CD14-positive monocyte (primary cell): ENCODE measurements at regions not wholly inside any gene's neighbourhood (a gene's known extent, or its start where the extent isn't known, plus 50 kb on each side); places are given as distances from the start of the nearest gene placed in this dataset.

Experiments used
- DNase-seq, 3 donors: peaks; one replicate each; pipeline ENCODE4 v3.0.0-alpha.2; 2011 to 2022
- H2AFZ ChIP-seq: 2 replicates; pipeline ENCODE4 v1.6.0; 2012; ENCODE audit warnings: mild to moderate bottlenecking, low read depth, low read length, inconsistent platforms; ENCODE audit not compliant: insufficient read depth, poor library complexity, severe bottlenecking
- H3K27ac ChIP-seq, 2 donors: 1 replicate in 1 of 2; 2 replicates in 1 of 2; pipeline ENCODE4 v1.5.1; 2012 to 2013; ENCODE audit warnings: low read length in 2 of 2, control low read depth in 1 of 2, inconsistent platforms in 1 of 2, low read depth in 1 of 2, mild to moderate bottlenecking in 1 of 2
- H3K27me3 ChIP-seq, 2 donors: one replicate each; pipeline versions ENCODE4 v1.6.0 to v1.6.1; 2011 to 2013; ENCODE audit warnings: low read length in 2 of 2; ENCODE audit not compliant: control insufficient read depth in 2 of 2, insufficient read depth in 2 of 2
- H3K36me3 ChIP-seq, 2 donors: replicated peaks in 1 of 2; 1 replicate in 1 of 2; 2 replicates in 1 of 2; pipeline versions ENCODE4 v1.5.1 to v1.6.1; 2012 to 2013; ENCODE audit warnings: low read length in 2 of 2, control low read depth in 1 of 2, inconsistent platforms in 1 of 2, mild to moderate bottlenecking in 1 of 2; ENCODE audit not compliant: insufficient read depth in 2 of 2, control insufficient read depth in 1 of 2
- H3K4me1 ChIP-seq, 2 donors: 1 replicate in 1 of 2; 2 replicates in 1 of 2; pipeline versions ENCODE4 v1.5.1 to v1.6.1; 2012 to 2013; ENCODE audit warnings: low read length in 2 of 2, control low read depth in 1 of 2, inconsistent platforms in 1 of 2, mild to moderate bottlenecking in 1 of 2, moderate library complexity in 1 of 2; ENCODE audit not compliant: insufficient read depth in 2 of 2, control insufficient read depth in 1 of 2
- H3K4me2 ChIP-seq: replicated peaks from 2 replicates; pipeline ENCODE3; 2012; ENCODE audit warnings: low read length, moderate library complexity, mild to moderate bottlenecking; ENCODE audit not compliant: poor library complexity, severe bottlenecking; ENCODE audit errors: extremely low read depth
- H3K4me3 ChIP-seq, 3 experiments: fragments of 200-600 bp in 1 of 3; sonication (generic) in 1 of 3; replicated peaks in 1 of 3; 1 replicate in 2 of 3; 2 replicates in 1 of 3; pipeline ENCODE4 v1.5.1; 2011 to 2013; ENCODE audit warnings: low read length in 3 of 3, mild to moderate bottlenecking in 3 of 3, control low read depth in 2 of 3, low read depth in 2 of 3, inconsistent platforms in 1 of 3, moderate library complexity in 1 of 3
- H3K79me2 ChIP-seq: 2 replicates; pipeline ENCODE4 v1.6.0; 2012; ENCODE audit warnings: mild to moderate bottlenecking, control low read depth, inconsistent platforms, low read length, moderate library complexity; ENCODE audit not compliant: insufficient read depth
- H3K9ac ChIP-seq: 2 replicates; pipeline ENCODE4 v1.6.0; 2017; ENCODE audit warnings: low read length, mild to moderate bottlenecking; ENCODE audit not compliant: insufficient read depth, poor library complexity, severe bottlenecking
- H3K9me3 ChIP-seq, 2 donors: replicated peaks in 1 of 2; 1 replicate in 1 of 2; 2 replicates in 1 of 2; pipeline versions ENCODE4 v1.5.1 to v1.6.1; 2012 to 2013; ENCODE audit warnings: low read length in 2 of 2, control low read depth in 1 of 2; ENCODE audit not compliant: control insufficient read depth in 1 of 2, insufficient read depth in 1 of 2
- H4K20me1 ChIP-seq: 2 replicates; pipeline ENCODE4 v1.6.0; 2012; ENCODE audit warnings: mild to moderate bottlenecking, low read length, control low read depth, moderate library complexity; ENCODE audit not compliant: insufficient read depth
- H3K27ac Mint-ChIP-seq, 7 donors: one replicate each; pipeline ENCODE4 v1.8.0; 2020; ENCODE audit warnings: mild to moderate bottlenecking in 7 of 7, mixed read lengths in 7 of 7, moderate library complexity in 6 of 7, inconsistent platforms in 2 of 7
- H3K27me3 Mint-ChIP-seq, 3 donors: one replicate each; pipeline ENCODE4 v1.8.0; 2021 to 2022; ENCODE audit warnings: low read depth in 3 of 3, mild to moderate bottlenecking in 3 of 3, mixed read lengths in 3 of 3, moderate library complexity in 3 of 3, inconsistent platforms in 1 of 3
- H3K36me3 Mint-ChIP-seq, 2 donors: one replicate each; pipeline ENCODE4 v1.8.0; 2020; ENCODE audit warnings: mixed read lengths in 2 of 2, inconsistent platforms in 1 of 2, mild to moderate bottlenecking in 1 of 2
- H3K4me1 Mint-ChIP-seq: one replicate; pipeline ENCODE4 v1.8.0; 2020; ENCODE audit warnings: mild to moderate bottlenecking, mixed read lengths
- H3K4me3 Mint-ChIP-seq, 2 donors: one replicate each; pipeline ENCODE4 v1.8.0; 2020; ENCODE audit warnings: mild to moderate bottlenecking in 2 of 2, mixed read lengths in 2 of 2, moderate library complexity in 1 of 2
- H3K9me3 Mint-ChIP-seq, 7 donors: one replicate each; pipeline ENCODE4 v1.8.0; 2020 to 2022; ENCODE audit warnings: mixed read lengths in 7 of 7, mild to moderate bottlenecking in 6 of 7, moderate library complexity in 6 of 7, inconsistent platforms in 2 of 7
- CTCF ChIP-seq: fragments of 200-600 bp; IDR thresholded peaks from one replicate; pipeline ENCODE4 v1.8.0; 2022; ENCODE audit warnings: antibody characterized with exemption, mild to moderate bottlenecking
- WGBS: methylation state at CpG from one replicate; pipeline ENCODE4 v1.1.5; 2013; ENCODE audit warnings: missing lambda C conversion rate; ENCODE audit not compliant: insufficient coverage; 5-methylcytosine and 5-hydroxymethylcytosine counted together
- intact Hi-C, 2 donors: fragments of 100-400 bp; cut with micrococcal nuclease; formaldehyde crosslinking; loops; one replicate each; pipeline versions ENCODE4 v1.15.0 to v1.15.1; 2023

- no peaks in the 10 kb centered on the region for H3K36me3 Mint-ChIP-seq
- no peaks in the 10 kb centered on the region for H3K4me1 Mint-ChIP-seq
- intact Hi-C loops, result no loop called here
These were observed 1432.5 kb downstream of the BRD1 start for GRCh38 chr22:48395201-48395600.

GRCh38 chr22:48394787-48395186 is 1432.9 kb downstream of the BRD1 start:
- Histone ChIP-seq H3K27me3 (no peaks in the 10 kb centered on the region), H2AFZ (no peak overlapping the region), H3K36me3 (no peaks in the 10 kb centered on the region), H3K4me2 (no peak overlapping the region), H4K20me1 (no peaks in the 10 kb centered on the region), H3K79me2 (no peaks in the 10 kb centered on the region), H3K9me3 (no peaks in the 10 kb centered on the region), H3K27ac (no peak overlapping the region), H3K4me1 (no peaks in the 10 kb centered on the region), H3K9ac (no peak overlapping the region), H3K4me3 (no peak overlapping the region)
- peaks cover 1 to 7% (median 1%) of the 10 kb centered on the region in 3 donors for H3K27me3 Mint-ChIP-seq
- WGBS, result 83% methylated on average over 2 of the region's 8 CpGs
- H3K36me3 Mint-ChIP-seq, result no peaks in the 10 kb centered on the region
- DNase-seq, result no peak
- H3K9me3 Mint-ChIP-seq, result peaks cover 0 to 6% (median 0%) of the 10 kb centered on the region in 7 donors
- no peaks in the 10 kb centered on the region for H3K4me1 Mint-ChIP-seq
- intact Hi-C loops, result no loop called here
- H3K4me3 Mint-ChIP-seq, result no peak overlapping the region
- TF ChIP-seq CTCF, result no peak
- peak overlapping the region in 1 of 7 donors; percentile 38 for H3K27ac Mint-ChIP-seq

More at GRCh38 chr22:48395201-48395600, 1432.5 kb downstream of the BRD1 start:
- H3K36me3 ChIP-seq, result no peaks in the 10 kb centered on the region
- H3K27me3 Mint-ChIP-seq, result peaks cover 1 to 7% (median 3%) of the 10 kb centered on the region in 3 donors
- TF ChIP-seq CTCF, result no peak
- no peaks in the 10 kb centered on the region for H3K79me2 ChIP-seq
- no peaks in the 10 kb centered on the region for H3K27me3 ChIP-seq
- no peaks in the 10 kb centered on the region for H3K4me1 ChIP-seq
- H3K4me2 ChIP-seq, result no peak overlapping the region
- H3K9ac ChIP-seq, result no peak overlapping the region
- H3K4me3 ChIP-seq, result no peak overlapping the region
- no peak for DNase-seq
- H3K4me3 Mint-ChIP-seq, result no peak overlapping the region
- no peaks in the 10 kb centered on the region for H3K9me3 ChIP-seq
- no peak overlapping the region for H3K27ac ChIP-seq
- H3K9me3 Mint-ChIP-seq, result peaks cover 0 to 3% (median 0%) of the 10 kb centered on the region in 7 donors
- no peak overlapping the region for H2AFZ ChIP-seq
- no peak overlapping the region for H3K27ac Mint-ChIP-seq
- 89% methylated on average over 10 of the region's 13 CpGs for WGBS
- no peaks in the 10 kb centered on the region for H4K20me1 ChIP-seq
